ENCODE measurements at regions not wholly inside any gene's neighbourhood (a gene's known extent, or its start where the extent isn't known, plus 50 kb on each side); places are given as distances from the start of the nearest gene placed in this dataset.

- DNase-seq: no peak
These were observed 97.6 kb upstream of the DIO3 start for GRCh38 chr14:101463566-101464171.

GRCh38 chr14:101464310-101464983, 96.8 kb upstream of the DIO3 start:
- DNase-seq: no peak

- DNase-seq: no peak
These were observed 96.1 kb upstream of the DIO3 start for GRCh38 chr14:101464984-101465794.

GRCh38 chr14:101465795-101466448, 95.4 kb upstream of the DIO3 start:
- no peak for DNase-seq

- DNase-seq: no peak
These were observed 94.7 kb upstream of the DIO3 start for GRCh38 chr14:101466456-101467180.

- no peak for DNase-seq
These were observed 93.9 kb upstream of the DIO3 start for GRCh38 chr14:101467181-101467926.

- no peak for DNase-seq
These were observed 91.7 kb upstream of the DIO3 start for GRCh38 chr14:101469382-101470247.

GRCh38 chr14:101470266-101470665, 91.0 kb upstream of the DIO3 start:
- no peak for DNase-seq

- DNase-seq: no peak
These were observed 89.4 kb upstream of the DIO3 start for GRCh38 chr14:101471723-101472517.

GRCh38 chr14:101472518-101472849, 88.8 kb upstream of the DIO3 start:
- no peak for DNase-seq

GRCh38 chr14:101473045-101473729, 88.1 kb upstream of the DIO3 start:
- DNase-seq: no peak

GRCh38 chr14:101473795-101474562, 87.3 kb upstream of the DIO3 start:
- no peak for DNase-seq

- DNase-seq: no peak
These were observed 86.5 kb upstream of the DIO3 start for GRCh38 chr14:101474563-101475455.

GRCh38 chr14:101475456-101476257, 85.6 kb upstream of the DIO3 start:
- no peak for DNase-seq

GRCh38 chr14:101476258-101476915, 84.9 kb upstream of the DIO3 start:
- no peak for DNase-seq

GRCh38 chr14:101476916-101477553, 84.3 kb upstream of the DIO3 start:
- DNase-seq: no peak

Data from activated naive CD4-positive, alpha-beta T cell (primary cell).